CD4-positive, alpha-beta T cell treated with Interleukin-2 at 100 ng/mL for 4 hours (primary cell): ENCODE measurements at regions not wholly inside any gene's neighbourhood (a gene's known extent, or its start where the extent isn't known, plus 50 kb on each side); places are given as distances from the start of the nearest gene placed in this dataset.

Source experiments
- DNase-seq: peaks from one replicate; pipeline ENCODE4 v3.0.0-alpha.2; 2020; ENCODE audit warnings: low spot score

- DNase-seq = no peak
These were observed 262.9 kb upstream of the MAGI2 start for GRCh38 chr7:79716329-79716728.

DNA sequence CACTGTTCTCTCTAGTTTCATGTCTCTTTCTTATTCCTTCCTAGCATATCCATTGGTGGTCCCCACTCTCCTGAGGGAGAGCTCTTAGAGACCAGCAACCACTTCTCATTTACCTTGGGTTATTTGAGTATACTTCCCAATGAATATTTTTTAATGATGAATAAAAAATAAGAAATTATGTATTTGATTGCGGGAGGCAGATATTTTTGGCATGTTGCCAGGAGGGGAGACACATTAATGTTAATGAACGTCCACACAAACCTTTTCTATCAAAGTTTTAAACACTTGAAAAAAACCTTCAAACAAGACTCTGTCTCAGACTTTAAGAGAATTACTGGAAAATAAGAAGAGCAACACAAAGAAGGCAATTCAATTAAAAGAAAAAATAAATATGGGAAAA, 260.6 kb upstream of the MAGI2 start:
- no peak for DNase-seq

DNA sequence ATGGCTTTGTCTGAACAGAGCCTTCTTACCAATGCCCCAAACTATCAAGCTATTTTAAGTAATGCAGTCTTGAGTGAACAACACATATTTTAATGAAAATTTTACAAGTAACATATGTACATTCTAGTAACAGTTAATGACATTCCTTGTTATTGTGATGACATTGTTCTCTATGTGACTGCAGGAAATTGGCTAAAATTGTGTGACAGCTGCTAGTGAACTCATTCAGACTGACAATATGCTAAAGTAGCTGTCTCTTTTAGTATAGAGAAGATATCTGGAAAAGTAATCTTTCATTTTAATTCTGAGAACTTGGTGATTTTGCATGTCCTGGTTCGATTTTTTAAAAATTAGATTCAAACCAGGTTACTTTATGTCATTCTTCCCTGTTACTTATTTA, 259.8 kb upstream of the MAGI2 start:
- no peak for DNase-seq

GRCh38 chr7:79711660-79712059, 258.2 kb upstream of the MAGI2 start:
- DNase-seq = no peak

- DNase-seq = no peak
These were observed 256.3 kb upstream of the MAGI2 start for GRCh38 chr7:79709574-79710409.

- DNase-seq = no peak
These were observed 248.6 kb upstream of the MAGI2 start for GRCh38 chr7:79702116-79702515.

DNA sequence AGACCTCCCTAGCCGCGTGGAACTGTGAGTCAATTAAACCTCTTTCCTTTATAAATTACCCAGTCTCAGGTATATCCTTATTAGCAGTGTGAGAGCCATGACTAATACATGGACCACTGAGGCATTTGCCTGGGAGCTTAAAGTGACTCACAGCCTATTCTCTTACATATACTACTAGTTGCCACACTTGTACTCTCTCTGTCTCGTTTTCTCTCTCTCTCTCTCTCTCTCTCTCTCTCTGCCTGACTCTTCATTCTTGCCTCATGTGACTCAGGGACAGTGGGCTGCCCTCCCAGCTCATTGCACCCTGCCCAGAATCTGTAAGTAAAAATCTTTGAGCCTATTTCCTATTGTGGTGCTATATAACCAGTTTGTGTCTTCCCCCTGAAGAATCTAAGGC, 238.5 kb upstream of the MAGI2 start:
- no peak for DNase-seq

DNA sequence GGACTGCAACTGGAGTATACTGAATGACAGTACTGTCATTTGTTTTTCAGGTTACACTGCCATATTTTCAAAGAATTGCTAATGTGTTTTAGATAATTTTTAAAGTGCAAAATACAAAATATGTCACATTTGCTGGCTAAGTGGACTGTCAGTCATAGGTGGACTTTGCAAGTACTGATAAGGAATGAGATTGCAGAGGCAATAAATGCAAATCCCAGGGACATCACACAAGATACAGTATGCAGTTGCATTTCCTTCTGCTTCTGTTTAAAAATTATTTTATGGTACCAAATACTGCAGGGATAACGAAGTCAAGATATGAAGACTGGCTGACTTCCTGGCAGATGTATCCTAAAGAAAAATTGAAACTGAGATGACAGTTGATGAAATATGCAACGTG, 237.6 kb upstream of the MAGI2 start:
- no peak for DNase-seq

GRCh38 chr7:79684384-79684783, 230.9 kb upstream of the MAGI2 start:
- no peak for DNase-seq

DNA sequence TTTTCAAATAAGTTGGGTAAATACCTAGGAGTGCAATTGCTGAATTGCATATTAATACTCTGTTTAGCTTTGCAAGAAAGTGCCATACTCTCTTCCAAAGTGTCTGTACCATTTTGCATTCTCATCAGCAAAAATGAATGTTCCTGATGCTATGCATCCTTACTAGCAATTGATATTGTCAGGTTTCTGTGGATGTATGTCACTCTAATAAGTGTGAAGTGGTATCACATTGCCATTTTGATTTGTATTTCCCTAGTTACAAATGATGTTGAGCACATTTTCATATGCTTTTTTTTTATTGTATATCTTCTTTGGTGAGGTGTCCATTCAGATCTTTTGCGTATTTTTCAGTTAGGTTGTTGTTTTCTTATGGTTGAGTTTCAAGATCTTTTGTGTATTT, 230.4 kb upstream of the MAGI2 start:
- no peak for DNase-seq

GRCh38 chr7:79683185-79683890, 229.9 kb upstream of the MAGI2 start:
- DNase-seq = no peak

- no peak for DNase-seq
These were observed 228.0 kb upstream of the MAGI2 start for GRCh38 chr7:79681454-79681853.

DNA sequence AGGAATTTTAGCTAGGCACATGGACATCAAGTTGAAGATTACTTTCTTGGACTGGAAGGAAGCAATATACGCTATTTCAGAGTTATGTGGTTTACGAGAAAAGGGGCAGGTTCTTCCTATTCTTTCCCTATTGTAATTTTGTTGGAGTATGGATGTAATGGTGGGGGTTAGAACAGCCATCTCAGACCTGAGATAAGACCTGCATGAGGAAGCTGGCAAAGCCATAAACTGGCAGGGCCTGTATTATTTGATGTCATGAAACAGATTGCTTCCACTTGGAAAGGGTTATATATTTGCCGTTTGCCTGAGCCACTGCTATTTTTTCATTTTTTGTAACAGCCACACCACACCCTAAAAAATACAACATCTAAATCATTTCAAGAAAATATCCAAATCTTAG, 220.5 kb upstream of the MAGI2 start:
- DNase-seq = no peak

- DNase-seq = no peak
These were observed 220.0 kb upstream of the MAGI2 start for GRCh38 chr7:79673421-79673820.

- no peak for DNase-seq
These were observed 214.8 kb upstream of the MAGI2 start for GRCh38 chr7:79668292-79668691.

DNA sequence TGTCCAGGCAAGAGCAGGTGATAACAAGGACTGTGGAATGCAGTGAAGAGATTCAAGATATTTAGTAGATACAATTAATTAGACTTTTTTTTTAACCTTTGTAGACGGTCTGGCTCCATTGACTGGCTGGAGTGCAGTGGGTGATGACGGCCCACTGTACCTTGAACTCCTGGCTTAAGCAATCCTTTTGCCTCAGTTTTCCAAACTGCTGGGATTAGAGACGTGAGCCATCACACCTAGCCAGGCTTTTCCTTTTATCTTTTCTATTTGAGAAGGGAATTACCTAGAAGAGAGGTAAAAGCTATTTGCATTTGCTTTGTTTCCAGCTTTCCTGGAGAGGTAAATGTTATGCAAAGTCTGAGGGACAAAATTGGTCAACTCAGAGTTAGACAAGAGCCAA, 213.0 kb upstream of the MAGI2 start:
- DNase-seq = no peak

DNA sequence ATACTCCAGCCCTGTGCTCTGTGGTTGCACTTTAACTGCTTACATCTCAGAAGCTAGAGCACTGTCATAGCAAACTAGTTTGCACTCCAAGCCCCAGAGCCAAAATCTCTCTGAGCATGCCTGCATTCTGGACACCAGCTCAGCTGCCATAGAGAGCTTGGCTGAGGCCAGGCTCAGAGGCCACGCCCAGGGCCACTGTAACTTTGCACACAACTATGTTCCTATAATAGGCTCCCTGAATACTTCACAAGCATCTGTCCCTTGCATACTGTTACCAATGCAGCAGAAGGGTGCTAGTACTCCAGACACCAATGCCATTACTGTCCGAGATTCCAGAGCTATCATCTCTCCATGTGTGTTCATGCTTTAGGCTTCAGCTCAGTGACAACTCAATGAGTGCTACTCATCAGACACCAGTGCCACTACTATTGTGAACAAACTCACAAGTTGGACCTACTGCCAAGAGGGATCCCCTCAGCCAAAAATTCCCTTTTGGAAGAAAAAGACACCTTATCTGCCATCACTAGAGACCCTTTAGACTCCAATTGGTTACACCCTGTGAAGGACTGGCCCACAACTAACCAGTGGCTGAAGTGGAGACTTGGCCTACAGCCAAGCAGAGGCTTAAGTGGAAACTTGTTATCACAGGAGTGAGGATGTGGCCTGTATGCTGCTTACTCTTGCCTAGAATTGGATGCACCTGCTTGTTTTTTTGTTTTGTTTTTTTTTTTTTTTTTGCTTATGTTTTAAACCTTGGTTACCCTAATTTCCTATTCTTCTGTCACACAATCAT, 211.6 kb upstream of the MAGI2 start:
- DNase-seq = no peak

GRCh38 chr7:79658304-79658703, 204.8 kb upstream of the MAGI2 start:
- DNase-seq = no peak

DNA sequence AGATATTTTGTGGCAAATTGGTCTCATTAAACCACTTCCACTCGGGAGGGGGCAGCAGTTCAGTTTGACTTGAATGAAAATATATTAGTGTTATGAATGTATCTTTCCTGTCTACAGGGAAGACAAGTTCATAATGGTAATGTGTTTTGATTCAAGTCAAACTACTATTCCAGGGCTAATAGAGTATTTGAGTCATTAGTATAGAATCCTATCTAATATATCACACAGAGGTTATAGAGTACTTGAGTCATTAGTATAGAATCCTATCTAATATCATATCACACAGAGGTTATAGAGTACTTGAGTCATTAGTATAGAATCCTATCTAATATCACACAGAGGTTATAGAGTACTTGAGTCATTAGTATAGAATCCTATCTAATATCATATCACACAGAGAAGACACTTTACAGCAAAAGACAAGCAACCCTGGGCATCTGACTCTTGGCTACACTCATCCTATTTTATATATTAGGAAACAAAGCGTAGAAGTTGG, 199.7 kb upstream of the MAGI2 start:
- DNase-seq = no peak

- no peak for DNase-seq
These were observed 199.2 kb upstream of the MAGI2 start for GRCh38 chr7:79652619-79653018.

DNA sequence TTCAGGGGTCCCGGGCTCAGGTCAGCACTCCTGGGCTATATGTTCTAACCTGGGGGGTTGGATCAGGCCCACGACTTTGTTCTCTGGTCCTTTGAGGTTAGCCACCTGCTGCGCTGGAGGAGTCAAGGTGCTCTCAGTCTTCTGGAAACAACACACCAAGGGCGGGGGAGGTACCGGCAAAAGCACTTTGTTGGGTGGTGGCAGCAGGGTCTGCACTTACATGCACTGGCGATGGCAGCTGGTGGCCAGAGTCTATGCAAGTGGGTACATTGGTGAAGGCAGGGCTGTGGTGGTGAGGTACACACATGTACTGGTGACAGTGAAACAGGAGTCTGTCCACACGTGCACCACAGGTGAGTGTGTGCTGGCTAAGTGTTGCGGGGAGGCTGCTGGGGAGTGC, 194.2 kb upstream of the MAGI2 start:
- DNase-seq = no peak

GRCh38 chr7:79646278-79646677, 192.8 kb upstream of the MAGI2 start:
- DNase-seq = no peak

- DNase-seq = no peak
These were observed 183.4 kb upstream of the MAGI2 start for GRCh38 chr7:79636849-79637248.
